ENCODE measurements at regions not wholly inside any gene's neighbourhood (a gene's known extent, or its start where the extent isn't known, plus 50 kb on each side); places are given as distances from the start of the nearest gene placed in this dataset.

- Histone ChIP-seq H3F3A (ENCODE audit: insufficient read depth, low read length) (no peaks in the 10 kb centered on the region), H3K9ac (ENCODE audit: low read length) (no peak overlapping the region), H3K9me3 (replicated peaks; ENCODE audit: insufficient read depth, low read length) (no peaks in the 10 kb centered on the region), H4K20me1 (ENCODE audit: insufficient read depth, low read length) (no peaks in the 10 kb centered on the region), H3K9me2 (replicated peaks; ENCODE audit: insufficient read depth, low read length) (no peaks in the 10 kb centered on the region), H3K4me2 (ENCODE audit: low read depth, low read length) (no peak overlapping the region), H3K27ac (ENCODE audit: low read length) (no peak overlapping the region), H3K4me1 (ENCODE audit: low read length) (no peaks in the 10 kb centered on the region), H3K27me3 (replicated peaks; ENCODE audit: insufficient read depth, low read length) (no peaks in the 10 kb centered on the region), H3K36me3 (replicated peaks; ENCODE audit: insufficient read depth, low read length) (no peaks in the 10 kb centered on the region), H2AFZ (ENCODE audit: low read length) (no peak overlapping the region), H3K79me2 (ENCODE audit: low read length) (no peaks in the 10 kb centered on the region), H3K4me3 (ENCODE audit: low read length) (no peak overlapping the region)
- no peak for DNase-seq
- TF ChIP-seq EZH2phosphoT487 (IDR thresholded peaks at IDR 0.05; ENCODE audit: low read length) (no peak), EZH2 (optimal IDR thresholded peaks at IDR 0.05; ENCODE audit: low read depth, low read length) (no peak)
- TF ChIP-seq, protein P1, sequence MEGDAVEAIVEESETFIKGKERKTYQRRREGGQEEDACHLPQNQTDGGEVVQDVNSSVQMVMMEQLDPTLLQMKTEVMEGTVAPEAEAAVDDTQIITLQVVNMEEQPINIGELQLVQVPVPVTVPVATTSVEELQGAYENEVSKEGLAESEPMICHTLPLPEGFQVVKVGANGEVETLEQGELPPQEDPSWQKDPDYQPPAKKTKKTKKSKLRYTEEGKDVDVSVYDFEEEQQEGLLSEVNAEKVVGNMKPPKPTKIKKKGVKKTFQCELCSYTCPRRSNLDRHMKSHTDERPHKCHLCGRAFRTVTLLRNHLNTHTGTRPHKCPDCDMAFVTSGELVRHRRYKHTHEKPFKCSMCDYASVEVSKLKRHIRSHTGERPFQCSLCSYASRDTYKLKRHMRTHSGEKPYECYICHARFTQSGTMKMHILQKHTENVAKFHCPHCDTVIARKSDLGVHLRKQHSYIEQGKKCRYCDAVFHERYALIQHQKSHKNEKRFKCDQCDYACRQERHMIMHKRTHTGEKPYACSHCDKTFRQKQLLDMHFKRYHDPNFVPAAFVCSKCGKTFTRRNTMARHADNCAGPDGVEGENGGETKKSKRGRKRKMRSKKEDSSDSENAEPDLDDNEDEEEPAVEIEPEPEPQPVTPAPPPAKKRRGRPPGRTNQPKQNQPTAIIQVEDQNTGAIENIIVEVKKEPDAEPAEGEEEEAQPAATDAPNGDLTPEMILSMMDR (IDR thresholded peaks at IDR 0.05; ENCODE audit: low read length), result no peak
Measured at GRCh38 chr13:59542303-59542702, 621.4 kb downstream of the DIAPH3 start.

DNA sequence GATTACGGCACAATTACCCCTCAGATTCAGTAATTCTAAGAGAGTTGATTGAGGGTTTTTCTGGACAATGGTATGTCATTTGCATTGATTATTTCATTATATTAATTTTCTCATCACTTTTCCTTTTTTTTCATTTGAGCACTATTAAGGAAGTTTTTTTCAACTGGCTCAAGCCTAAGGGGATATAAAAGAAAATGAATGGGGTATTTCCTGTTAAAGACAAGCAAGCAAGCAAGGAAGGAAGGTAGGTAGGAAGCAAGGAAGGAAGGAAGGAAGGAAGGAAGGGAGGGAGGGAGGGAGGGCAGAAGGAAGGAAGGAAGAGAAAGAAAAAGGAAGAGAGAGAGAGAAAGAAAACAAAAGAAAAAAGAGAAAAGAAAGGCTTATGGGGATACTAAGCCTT, 620.3 kb downstream of the DIAPH3 start:
- no peak overlapping the region for H3K27ac ChIP-seq (ENCODE audit: low read length)
- H3K4me3 ChIP-seq (ENCODE audit: low read length), result no peak overlapping the region
- no peaks in the 10 kb centered on the region for H3K9me2 ChIP-seq (replicated peaks; ENCODE audit: insufficient read depth, low read length)
- no peaks in the 10 kb centered on the region for H4K20me1 ChIP-seq (ENCODE audit: insufficient read depth, low read length)
- H3F3A ChIP-seq (ENCODE audit: insufficient read depth, low read length), result no peaks in the 10 kb centered on the region
- DNase-seq, result no peak
- no peaks in the 10 kb centered on the region for H3K9me3 ChIP-seq (replicated peaks; ENCODE audit: insufficient read depth, low read length)
- H2AFZ ChIP-seq (ENCODE audit: low read length), result no peak overlapping the region
- no peaks in the 10 kb centered on the region for H3K4me1 ChIP-seq (ENCODE audit: low read length)
- no peaks in the 10 kb centered on the region for H3K79me2 ChIP-seq (ENCODE audit: low read length)
- no peak overlapping the region for H3K9ac ChIP-seq (ENCODE audit: low read length)
- TF ChIP-seq, protein P1 (IDR thresholded peaks at IDR 0.05; ENCODE audit: low read length), result no peak
- TF ChIP-seq EZH2phosphoT487 (IDR thresholded peaks at IDR 0.05; ENCODE audit: low read length) (no peak), EZH2 (optimal IDR thresholded peaks at IDR 0.05; ENCODE audit: low read depth, low read length) (no peak)
- no peak overlapping the region for H3K4me2 ChIP-seq (ENCODE audit: low read depth, low read length)
- no peaks in the 10 kb centered on the region for H3K36me3 ChIP-seq (replicated peaks; ENCODE audit: insufficient read depth, low read length)
- H3K27me3 ChIP-seq (replicated peaks; ENCODE audit: insufficient read depth, low read length), result no peaks in the 10 kb centered on the region

- no peak for TF ChIP-seq EZH2 (optimal IDR thresholded peaks at IDR 0.05; ENCODE audit: low read depth, low read length)
- no peak for TF ChIP-seq EZH2phosphoT487 (IDR thresholded peaks at IDR 0.05; ENCODE audit: low read length)
- TF ChIP-seq, protein P1 (IDR thresholded peaks at IDR 0.05; ENCODE audit: low read length), result no peak
- Histone ChIP-seq H3K79me2 (ENCODE audit: low read length) (no peaks in the 10 kb centered on the region), H3K4me2 (ENCODE audit: low read depth, low read length) (no peak overlapping the region), H3K4me1 (ENCODE audit: low read length) (no peaks in the 10 kb centered on the region), H3K4me3 (ENCODE audit: low read length) (no peak overlapping the region), H3F3A (ENCODE audit: insufficient read depth, low read length) (no peaks in the 10 kb centered on the region), H3K9ac (ENCODE audit: low read length) (no peak overlapping the region), H3K9me3 (replicated peaks; ENCODE audit: insufficient read depth, low read length) (no peaks in the 10 kb centered on the region), H3K27ac (ENCODE audit: low read length) (no peak overlapping the region), H2AFZ (ENCODE audit: low read length) (no peak overlapping the region), H3K36me3 (replicated peaks; ENCODE audit: insufficient read depth, low read length) (no peaks in the 10 kb centered on the region), H3K9me2 (replicated peaks; ENCODE audit: insufficient read depth, low read length) (no peaks in the 10 kb centered on the region), H3K27me3 (replicated peaks; ENCODE audit: insufficient read depth, low read length) (no peaks in the 10 kb centered on the region), H4K20me1 (ENCODE audit: insufficient read depth, low read length) (no peaks in the 10 kb centered on the region)
- DNase-seq, result no peak
Measured at GRCh38 chr13:59545007-59545406, 618.7 kb downstream of the DIAPH3 start.
